PC-3 (cell line): ENCODE measurements at regions not wholly inside any gene's neighbourhood (a gene's known extent, or its start where the extent isn't known, plus 50 kb on each side); places are given as distances from the start of the nearest gene placed in this dataset.

Source experiments
- ATAC-seq: fragments of 200-7000 bp; cut with Tn5 transposase; 2 replicates; pipeline ENCODE4 v1.9.1; 2020; ENCODE audit warnings: mild to moderate bottlenecking, moderate library complexity
- BruUV-seq: library from RNA; stranded (reverse); fragments of 400-500 nt; replicated peaks from 2 replicates; lab custom pipeline; 2021; lab: Mats Ljungman, UMichigan
- CTCF ChIA-PET: fragments of 300-600 bp; sonication (Branson Sonifier 250); formaldehyde crosslinking; loops from one replicate; lab custom pipeline; 2022; ENCODE audit warnings: antibody characterized with exemption; lab: Charles Lee
- POLR2A ChIA-PET: fragments of 300-600 bp; sonication (Branson Sonifier 250); formaldehyde crosslinking; loops from one replicate; lab custom pipeline; 2022; ENCODE audit warnings: antibody characterized with exemption; ENCODE audit not compliant: unreplicated experiment; lab: Charles Lee
- DNase-seq: peaks from one replicate; pipeline ENCODE4 v3.0.0-alpha.2; 2015
- H2AFZ ChIP-seq: fragments of 300-600 bp; sonication (generic); 2 replicates; pipeline ENCODE4 v1.6.0; 2016; ENCODE audit warnings: antibody characterized with exemption, low read length
- H3F3A ChIP-seq: fragments of 300-600 bp; sonication (generic); one replicate; pipeline ENCODE4 v1.6.0; 2017; ENCODE audit warnings: antibody characterized with exemption, low read length, control low read depth, mild to moderate bottlenecking; ENCODE audit not compliant: unreplicated experiment
- H3K27ac ChIP-seq: fragments of 300-600 bp; sonication (generic); 2 replicates; pipeline ENCODE4 v1.5.1; 2016; ENCODE audit warnings: mild to moderate bottlenecking, low read length
- H3K27me3 ChIP-seq: fragments of 300-600 bp; sonication (generic); 2 replicates; pipeline ENCODE4 v1.6.1; 2016; ENCODE audit warnings: low read length, mixed read lengths
- H3K36me3 ChIP-seq: fragments of 300-600 bp; sonication (generic); 2 replicates; pipeline ENCODE4 v1.6.1; 2016; ENCODE audit warnings: low read depth, mixed run types, low read length, mixed read lengths
- H3K4me1 ChIP-seq: fragments of 300-600 bp; sonication (generic); 2 replicates; pipeline ENCODE4 v1.5.1; 2016; ENCODE audit warnings: low read length; ENCODE audit not compliant: insufficient read depth
- H3K4me2 ChIP-seq: fragments of 300-600 bp; sonication (generic); 2 replicates; pipeline ENCODE4 v1.6.0; 2016; ENCODE audit warnings: low read length
- H3K4me3 ChIP-seq: fragments of 300-600 bp; sonication (generic); 2 replicates; pipeline ENCODE4 v1.5.1; 2016; ENCODE audit warnings: mild to moderate bottlenecking, low read length, mixed read lengths
- H3K79me2 ChIP-seq: fragments of 300-600 bp; sonication (generic); 2 replicates; pipeline ENCODE4 v1.6.1; 2017; ENCODE audit warnings: low read length, mixed read lengths
- H3K9ac ChIP-seq: fragments of 300-600 bp; sonication (generic); 2 replicates; pipeline ENCODE4 v1.6.0; 2016; ENCODE audit warnings: mild to moderate bottlenecking, low read length
- H3K9me2 ChIP-seq: fragments of 300-600 bp; sonication (generic); replicated peaks from 2 replicates; pipeline ENCODE4 v1.6.1; 2016; ENCODE audit warnings: mixed run types, low read length, mixed read lengths
- H3K9me3 ChIP-seq: fragments of 300-600 bp; sonication (generic); 2 replicates; pipeline ENCODE4 v1.6.1; 2016; ENCODE audit warnings: low read length, mixed read lengths
- H4K20me1 ChIP-seq: fragments of 300-600 bp; sonication (generic); 2 replicates; pipeline ENCODE4 v1.6.1; 2016; ENCODE audit warnings: low read length, mixed read lengths
- CTCF ChIP-seq: fragments of 300-600 bp; sonication (generic); conservative IDR thresholded peaks from 2 replicates; pipeline ENCODE4 v1.5.1; 2017; ENCODE audit warnings: antibody characterized with exemption, low read depth, mild to moderate bottlenecking, low read length
- EZH2 ChIP-seq: fragments of 300-600 bp; sonication (generic); IDR thresholded peaks from one replicate; pipeline ENCODE4 v1.6.1; 2017; ENCODE audit warnings: antibody characterized with exemption, mild to moderate bottlenecking, low read length; ENCODE audit not compliant: unreplicated experiment
- EZH2phosphoT487 ChIP-seq: fragments of 300-600 bp; sonication (generic); IDR thresholded peaks from 2 replicates; pipeline ENCODE4 v1.6.1; 2018; ENCODE audit warnings: mild to moderate bottlenecking, antibody characterized with exemption, low read length, borderline replicate concordance
- intact Hi-C: fragments of 100-400 bp; cut with micrococcal nuclease; formaldehyde crosslinking; loops from 2 replicates; pipeline ENCODE4 v1.9.0; 2023

- Histone ChIP-seq H3K27me3 (peaks cover 65% of the 10 kb centered on the region), H3K79me2 (no peaks in the 10 kb centered on the region), H3K4me1 (no peaks in the 10 kb centered on the region), H3F3A (no peaks in the 10 kb centered on the region), H2AFZ (no peak overlapping the region), H3K36me3 (peaks cover 3% of the 10 kb centered on the region; the same call in 1 of the 2 replicates), H3K9me2 (no peaks in the 10 kb centered on the region), H3K4me3 (no peak overlapping the region), H3K27ac (no peak overlapping the region), H3K9ac (no peak overlapping the region), H3K4me2 (no peak overlapping the region), H4K20me1 (no peaks in the 10 kb centered on the region), H3K9me3 (no peaks in the 10 kb centered on the region)
- DNase-seq (no peak), ATAC-seq (no peak)
- TF ChIP-seq EZH2 (no peak), EZH2phosphoT487 (no peak), CTCF (no peak)
- ChIA-PET POLR2A (no interaction called here), CTCF (no interaction called here)
- BruUV-seq = no TSS peak
- intact Hi-C loops = no loop called here
Measured at GRCh38 chr14:104512771-104513640, 66.6 kb upstream of the C14orf180 start.

GRCh38 chr14:104513641-104514046 is 65.9 kb upstream of the C14orf180 start:
- H3K4me2 ChIP-seq = no peak overlapping the region
- H3K9ac ChIP-seq = no peak overlapping the region
- H3K9me3 ChIP-seq = no peaks in the 10 kb centered on the region
- no peaks in the 10 kb centered on the region for H4K20me1 ChIP-seq
- no peaks in the 10 kb centered on the region for H3K79me2 ChIP-seq
- DNase-seq = no peak
- H3K4me3 ChIP-seq = no peak overlapping the region
- intact Hi-C loops = no loop called here
- no peaks in the 10 kb centered on the region for H3K36me3 ChIP-seq
- no peaks in the 10 kb centered on the region for H3K4me1 ChIP-seq
- POLR2A ChIA-PET = no interaction called here
- no peaks in the 10 kb centered on the region for H3F3A ChIP-seq
- no TSS peak for BruUV-seq
- peaks cover 60% of the 10 kb centered on the region for H3K27me3 ChIP-seq
- CTCF ChIA-PET = no interaction called here
- no peak overlapping the region for H3K27ac ChIP-seq
- no peak for TF ChIP-seq EZH2
- TF ChIP-seq EZH2phosphoT487 = no peak
- TF ChIP-seq CTCF = no peak
- H3K9me2 ChIP-seq = no peaks in the 10 kb centered on the region
- ATAC-seq = no peak
- no peak overlapping the region for H2AFZ ChIP-seq
